Uterus (tissue), 3 donors: ENCODE measurements at regions not wholly inside any gene's neighbourhood (a gene's known extent, or its start where the extent isn't known, plus 50 kb on each side); places are given as distances from the start of the nearest gene placed in this dataset.
"Not testable (repeated sequence)": the region's sequence is repeated elsewhere in the genome, so short reads cannot be mapped to it uniquely, and the experiment has no call there.

Experiments
- DNase-seq, 2 donors: peaks; one replicate each; pipeline ENCODE4 v3.0.0-alpha.2; 2019 to 2020
- H3K27ac ChIP-seq, 2 donors: fragments of 200-600 bp; sonication (generic); 1 replicate in 1 of 2; 2 replicates in 1 of 2; pipeline ENCODE4 v1.5.1; 2016 to 2018
- H3K27me3 ChIP-seq, 2 donors: fragments of 200-600 bp; sonication (generic); one replicate each; pipeline ENCODE4 v1.5.1; 2018 to 2019; ENCODE audit warnings: control low read depth in 1 of 2
- H3K36me3 ChIP-seq, 2 donors: fragments of 200-600 bp; sonication (generic); one replicate each; pipeline ENCODE4 v1.5.1; 2019; ENCODE audit warnings: control low read depth in 1 of 2
- H3K4me1 ChIP-seq, 2 donors: fragments of 200-600 bp; sonication (generic); one replicate each; pipeline ENCODE4 v1.5.1; 2018 to 2019; ENCODE audit warnings: control low read depth in 1 of 2
- H3K4me3 ChIP-seq, 2 donors: fragments of 200-600 bp; sonication (generic); 1 replicate in 1 of 2; 2 replicates in 1 of 2; pipeline ENCODE4 v1.5.1; 2018 to 2019; ENCODE audit warnings: mild to moderate bottlenecking in 1 of 2
- H3K9me3 ChIP-seq, 2 donors: fragments of 200-600 bp; sonication (generic); one replicate each; pipeline ENCODE4 v1.5.1; 2019; ENCODE audit warnings: control low read depth in 1 of 2
- POLR2A ChIP-seq, 2 donors: fragments of 450-650 bp; IDR thresholded peaks; one replicate each; pipeline ENCODE4 v1.6.1; 2016; ENCODE audit warnings: antibody characterized with exemption in 2 of 2, mild to moderate bottlenecking in 1 of 2, moderate library complexity in 1 of 2
- intact Hi-C: fragments of 100-400 bp; cut with DNase I; formaldehyde crosslinking; loops from one replicate; pipeline ENCODE4 v1.15.1; 2023; ENCODE audit warnings: low total_unique reads
- TF ChIP-seq, protein P1 (sequence below), 4 experiments: fragments of 200-600 bp in 2 of 4; fragments of 450-650 bp in 2 of 4; sonication (generic) in 2 of 4; IDR thresholded peaks; one replicate each; pipeline ENCODE4 v1.5.1; 2016 to 2019; ENCODE audit warnings: antibody characterized with exemption in 4 of 4, mild to moderate bottlenecking in 2 of 4, moderate library complexity in 1 of 4
- donor health status: DM: yes; HTN: yes; CAD: no.

- H3K36me3 ChIP-seq, result no peaks in the 10 kb centered on the region
- DNase-seq, result no peak
- H3K27me3 ChIP-seq, result no peaks in the 10 kb centered on the region
- TF ChIP-seq POLR2A (IDR thresholded peaks at IDR 0.05), result no peak
- TF ChIP-seq, protein P1, sequence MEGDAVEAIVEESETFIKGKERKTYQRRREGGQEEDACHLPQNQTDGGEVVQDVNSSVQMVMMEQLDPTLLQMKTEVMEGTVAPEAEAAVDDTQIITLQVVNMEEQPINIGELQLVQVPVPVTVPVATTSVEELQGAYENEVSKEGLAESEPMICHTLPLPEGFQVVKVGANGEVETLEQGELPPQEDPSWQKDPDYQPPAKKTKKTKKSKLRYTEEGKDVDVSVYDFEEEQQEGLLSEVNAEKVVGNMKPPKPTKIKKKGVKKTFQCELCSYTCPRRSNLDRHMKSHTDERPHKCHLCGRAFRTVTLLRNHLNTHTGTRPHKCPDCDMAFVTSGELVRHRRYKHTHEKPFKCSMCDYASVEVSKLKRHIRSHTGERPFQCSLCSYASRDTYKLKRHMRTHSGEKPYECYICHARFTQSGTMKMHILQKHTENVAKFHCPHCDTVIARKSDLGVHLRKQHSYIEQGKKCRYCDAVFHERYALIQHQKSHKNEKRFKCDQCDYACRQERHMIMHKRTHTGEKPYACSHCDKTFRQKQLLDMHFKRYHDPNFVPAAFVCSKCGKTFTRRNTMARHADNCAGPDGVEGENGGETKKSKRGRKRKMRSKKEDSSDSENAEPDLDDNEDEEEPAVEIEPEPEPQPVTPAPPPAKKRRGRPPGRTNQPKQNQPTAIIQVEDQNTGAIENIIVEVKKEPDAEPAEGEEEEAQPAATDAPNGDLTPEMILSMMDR (IDR thresholded peaks at IDR 0.05), result no peak
- no peak overlapping the region for H3K27ac ChIP-seq
- no peaks in the 10 kb centered on the region for H3K9me3 ChIP-seq
- no peaks in the 10 kb centered on the region for H3K4me1 ChIP-seq
- no peak overlapping the region for H3K4me3 ChIP-seq
- intact Hi-C loops, result no loop called here
These were observed 862.7 kb downstream of the DTWD2 start for GRCh38 chr5:118125687-118126086.

- H3K27me3 ChIP-seq, result no peaks in the 10 kb centered on the region
- H3K4me3 ChIP-seq, result no peak overlapping the region
- DNase-seq, result no peak
- TF ChIP-seq, protein P1 (IDR thresholded peaks at IDR 0.05), result no peak
- no peak for TF ChIP-seq POLR2A (IDR thresholded peaks at IDR 0.05)
- intact Hi-C loops, result no loop called here
- no peaks in the 10 kb centered on the region for H3K4me1 ChIP-seq
- H3K9me3 ChIP-seq, result no peaks in the 10 kb centered on the region
- H3K36me3 ChIP-seq, result no peaks in the 10 kb centered on the region
- no peak overlapping the region for H3K27ac ChIP-seq
These were observed 867.1 kb downstream of the DTWD2 start for GRCh38 chr5:118121258-118121657.

- no peak for DNase-seq
- no peaks in the 10 kb centered on the region for H3K4me1 ChIP-seq
- no peaks in the 10 kb centered on the region for H3K9me3 ChIP-seq
- no peak overlapping the region for H3K4me3 ChIP-seq
- H3K36me3 ChIP-seq, result no peaks in the 10 kb centered on the region
- no peak overlapping the region for H3K27ac ChIP-seq
- intact Hi-C loops, result no loop called here
- TF ChIP-seq POLR2A (IDR thresholded peaks at IDR 0.05), result no peak
- TF ChIP-seq, protein P1 (IDR thresholded peaks at IDR 0.05), result no peak
- H3K27me3 ChIP-seq, result no peaks in the 10 kb centered on the region
These were observed 872.6 kb downstream of the DTWD2 start for GRCh38 chr5:118115791-118116190.

DNA sequence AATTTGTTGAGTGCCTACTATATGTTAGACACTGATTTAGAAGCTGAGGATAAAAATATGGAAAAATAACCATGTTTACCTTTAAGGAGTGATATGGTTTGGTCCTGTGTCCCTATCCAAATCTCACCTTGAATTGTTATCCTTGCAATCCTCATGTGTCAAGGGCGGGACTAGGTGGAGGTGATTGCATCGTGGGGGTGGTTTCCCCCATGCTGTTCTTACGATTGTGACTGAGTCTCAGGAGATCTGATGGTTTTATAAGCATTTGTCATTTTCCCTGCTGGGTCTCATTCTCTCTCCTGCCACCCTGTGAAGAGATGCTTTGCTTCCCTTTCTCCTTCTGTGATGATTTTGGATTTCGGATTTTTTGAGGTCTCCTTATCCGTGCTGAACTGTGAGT, 876.4 kb downstream of the DTWD2 start:
- intact Hi-C loops, result no loop called here

DNA sequence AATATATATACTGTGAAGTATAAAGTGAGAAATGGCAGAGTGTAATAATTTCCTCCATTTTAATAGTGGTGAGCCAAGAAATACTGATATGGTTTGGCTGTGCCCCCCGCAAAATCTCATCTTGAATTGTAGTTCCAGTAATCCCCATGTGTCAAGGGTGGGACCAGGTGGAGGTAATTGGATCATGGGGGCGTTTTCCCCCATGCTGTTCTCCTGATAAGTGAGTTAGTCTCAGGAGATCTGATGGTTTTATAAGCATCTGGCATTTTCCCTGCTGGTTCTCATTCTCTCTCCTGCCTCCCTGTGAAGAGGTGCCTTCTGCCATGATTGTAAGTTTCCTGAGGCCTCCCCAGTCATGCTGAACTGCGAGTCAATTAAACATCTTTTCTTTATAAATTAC, 881.1 kb downstream of the DTWD2 start:
- H3K27ac ChIP-seq, H3K36me3 ChIP-seq, DNase-seq, H3K27me3 ChIP-seq, H3K4me1 ChIP-seq, H3K9me3 ChIP-seq, H3K4me3 ChIP-seq, intact Hi-C loops: not testable (repeated sequence)

More for the DNA sequence above, 876.4 kb downstream of the DTWD2 start:
- no peak for DNase-seq
- Histone ChIP-seq H3K36me3 (no peaks in the 10 kb centered on the region), H3K27ac (no peak overlapping the region), H3K4me3 (no peak overlapping the region), H3K4me1 (no peaks in the 10 kb centered on the region), H3K27me3 (no peaks in the 10 kb centered on the region), H3K9me3 (no peaks in the 10 kb centered on the region)
- no peak for TF ChIP-seq POLR2A (IDR thresholded peaks at IDR 0.05)
- TF ChIP-seq, protein P1 (IDR thresholded peaks at IDR 0.05), result no peak

GRCh38 chr5:118098716-118099115, 889.6 kb downstream of the DTWD2 start:
- DNase-seq, result no peak
- Histone ChIP-seq H3K36me3 (no peaks in the 10 kb centered on the region), H3K4me3 (no peak overlapping the region), H3K27me3 (no peaks in the 10 kb centered on the region), H3K4me1 (no peaks in the 10 kb centered on the region), H3K27ac (no peak overlapping the region), H3K9me3 (no peaks in the 10 kb centered on the region)
- no peak for TF ChIP-seq POLR2A (IDR thresholded peaks at IDR 0.05)
- TF ChIP-seq, protein P1 (IDR thresholded peaks at IDR 0.05), result no peak
- intact Hi-C loops, result no loop called here
